Stimulated activated naive CD8-positive, alpha-beta T cell treated with anti-CD3 and anti-CD28 coated beads, Interleukin-15, amount 100 ng/mL, for 72 hours (primary cell): ENCODE measurements at regions not wholly inside any gene's neighbourhood (a gene's known extent, or its start where the extent isn't known, plus 50 kb on each side); places are given as distances from the start of the nearest gene placed in this dataset.
A peak's percentile ranks its signal among the peaks of the same experiment; 100 is the strongest.

Experiments
- ATAC-seq: fragments of 150-1000 bp; cut with Tn5 transposase; 2 replicates; pipeline ENCODE4 v1.10.0; 2021; ENCODE audit warnings: mild to moderate bottlenecking, moderate library complexity
- DNase-seq, 2 donors: peaks; one replicate each; pipeline ENCODE4 v3.0.0; 2021 to 2022
- H3K27ac Mint-ChIP-seq, 2 donors: one replicate each; pipeline ENCODE4 v1.8.0; 2022; ENCODE audit warnings: mild to moderate bottlenecking in 2 of 2, mixed read lengths in 2 of 2, moderate library complexity in 2 of 2
- H3K27me3 Mint-ChIP-seq: one replicate; pipeline ENCODE4 v1.8.0; 2022; ENCODE audit warnings: mixed read lengths
- H3K4me1 Mint-ChIP-seq: one replicate; pipeline ENCODE4 v1.8.0; 2022; ENCODE audit warnings: mild to moderate bottlenecking, mixed read lengths
- H3K4me3 Mint-ChIP-seq, 2 donors: one replicate each; pipeline ENCODE4 v1.8.0; 2022; ENCODE audit warnings: mild to moderate bottlenecking in 2 of 2, mixed read lengths in 2 of 2, moderate library complexity in 1 of 2
- H3K9me3 Mint-ChIP-seq, 2 donors: one replicate each; pipeline ENCODE4 v1.8.0; 2022; ENCODE audit warnings: mixed read lengths in 2 of 2

- H3K4me3 Mint-ChIP-seq = no peak overlapping the region
- ATAC-seq = no peak
- H3K4me1 Mint-ChIP-seq = no peaks in the 10 kb centered on the region
These were observed 78.5 kb downstream of the MCFD2 start for GRCh38 chr2:46837112-46837454.

DNA sequence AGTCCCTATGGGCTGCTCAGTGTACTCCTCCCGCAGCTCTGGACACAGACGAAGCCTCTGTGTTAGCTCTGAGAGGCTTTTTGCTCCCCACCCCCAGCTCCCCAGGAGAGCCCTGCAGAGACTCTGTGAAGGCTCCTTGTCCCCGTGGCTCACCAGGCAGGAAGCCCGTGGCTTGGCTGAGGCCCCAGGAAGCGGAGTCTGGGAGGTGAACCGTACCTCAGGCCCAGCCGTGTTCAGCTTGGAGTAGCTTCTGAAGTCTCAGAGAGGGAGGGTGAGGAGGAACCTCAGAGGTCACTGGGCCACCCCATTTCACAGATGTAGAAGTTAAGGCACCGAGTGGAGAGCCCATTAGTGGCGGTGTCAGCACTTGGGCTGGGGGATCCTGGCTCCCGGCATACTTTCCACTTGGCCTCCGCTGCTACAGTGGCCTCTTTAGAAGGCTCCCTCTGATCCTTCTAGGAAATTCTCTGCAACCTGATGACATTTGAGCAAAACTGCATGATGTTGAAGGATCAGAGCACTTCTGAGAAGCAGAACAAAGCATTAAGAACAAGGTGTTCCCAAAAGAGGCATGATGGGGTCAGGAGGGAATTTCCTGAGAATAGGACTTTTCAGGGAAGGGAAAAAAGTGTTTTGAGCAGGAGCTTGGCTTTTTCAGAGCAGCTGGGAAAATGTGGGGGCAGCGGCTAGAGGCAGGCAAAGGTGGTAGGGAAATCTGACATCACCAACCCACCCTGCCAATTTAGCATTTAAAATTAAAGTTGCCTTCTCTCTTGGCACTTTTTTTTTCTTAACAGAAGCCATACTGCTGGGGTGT is 79.1 kb downstream of the MCFD2 start:
- H3K4me3 Mint-ChIP-seq = no peak overlapping the region
- peaks cover 0 to 6% of the 10 kb centered on the region in 2 donors for H3K9me3 Mint-ChIP-seq
- no peak overlapping the region for H3K27ac Mint-ChIP-seq
- ATAC-seq = no peak
- H3K4me1 Mint-ChIP-seq = no peaks in the 10 kb centered on the region
- DNase-seq = no peak
- H3K27me3 Mint-ChIP-seq = peaks cover 6% of the 10 kb centered on the region

More at GRCh38 chr2:46837112-46837454, 78.5 kb downstream of the MCFD2 start:
- peaks cover 0 to 6% of the 10 kb centered on the region in 2 donors for H3K9me3 Mint-ChIP-seq
- peaks cover 6% of the 10 kb centered on the region for H3K27me3 Mint-ChIP-seq
- H3K27ac Mint-ChIP-seq = no peak overlapping the region
- DNase-seq = no peak

- ATAC-seq (no peak), DNase-seq (no peak)
- peaks cover 0 to 6% of the 10 kb centered on the region in 2 donors for H3K9me3 Mint-ChIP-seq
- no peak overlapping the region for H3K27ac Mint-ChIP-seq
- H3K4me1 Mint-ChIP-seq = no peaks in the 10 kb centered on the region
- no peak overlapping the region for H3K4me3 Mint-ChIP-seq
- H3K27me3 Mint-ChIP-seq = peaks cover 3% of the 10 kb centered on the region
These were observed 80.1 kb downstream of the MCFD2 start for GRCh38 chr2:46835520-46835919.

- DNase-seq = no peak
- Mint-ChIP-seq H3K4me1 (no peaks in the 10 kb centered on the region), H3K27ac (no peak overlapping the region), H3K9me3 (peaks cover 0 to 9% of the 10 kb centered on the region in 2 donors), H3K27me3 (no peaks in the 10 kb centered on the region), H3K4me3 (no peak overlapping the region)
- ATAC-seq = no peak
These were observed 83.1 kb downstream of the MCFD2 start for GRCh38 chr2:46832543-46832942.

- ATAC-seq (no peak), DNase-seq (no peak)
- Mint-ChIP-seq H3K4me1 (no peaks in the 10 kb centered on the region), H3K27ac (no peak overlapping the region), H3K4me3 (no peak overlapping the region), H3K9me3 (peaks cover 0 to 9% of the 10 kb centered on the region in 2 donors), H3K27me3 (no peaks in the 10 kb centered on the region)
These were observed 83.7 kb downstream of the MCFD2 start for GRCh38 chr2:46831869-46832265.

GRCh38 chr2:46831051-46831868 is 84.3 kb downstream of the MCFD2 start:
- peaks cover 0 to 9% of the 10 kb centered on the region in 2 donors for H3K9me3 Mint-ChIP-seq
- ATAC-seq (no peak), DNase-seq (no peak)
- H3K27me3 Mint-ChIP-seq = no peaks in the 10 kb centered on the region
- peak overlapping the region in 1 of 2 donors; percentile 8 for H3K27ac Mint-ChIP-seq
- no peaks in the 10 kb centered on the region for H3K4me1 Mint-ChIP-seq
- no peak overlapping the region for H3K4me3 Mint-ChIP-seq

DNA sequence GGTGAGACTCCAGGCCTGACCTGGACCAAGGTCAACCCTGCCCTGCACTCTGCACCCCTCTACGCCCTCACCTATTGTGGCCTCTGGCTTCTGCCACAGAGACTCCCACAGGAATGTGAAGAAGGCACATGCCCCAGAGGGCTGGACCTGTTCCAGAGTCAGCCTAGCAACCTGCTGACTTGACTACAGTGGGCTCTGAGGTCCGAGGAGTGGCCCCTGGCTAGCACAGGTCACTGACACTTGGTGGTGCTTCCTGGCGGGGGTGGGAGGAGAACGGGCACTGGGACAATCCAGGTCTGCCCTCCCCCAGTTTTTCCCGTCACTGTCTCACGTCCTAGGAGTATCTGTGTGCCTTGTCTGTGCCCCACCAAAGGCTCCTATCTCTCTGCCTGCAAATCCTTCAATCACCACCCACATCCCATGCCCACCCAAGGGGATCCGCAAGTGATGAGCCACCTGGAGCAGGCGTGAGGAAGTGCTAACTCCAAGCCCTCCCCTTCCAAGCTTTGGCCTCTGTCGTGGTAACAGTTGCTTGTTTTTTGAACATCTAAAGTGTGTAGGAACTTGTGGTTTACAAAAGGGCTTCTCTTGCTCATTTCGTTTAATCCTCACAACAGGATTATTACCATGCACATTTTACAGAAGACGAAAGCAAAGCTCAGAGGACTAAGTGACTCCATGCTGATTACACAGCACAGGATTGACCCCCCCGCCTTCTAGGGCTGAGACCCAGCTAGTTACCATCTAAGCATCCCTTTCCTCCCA is 86.2 kb downstream of the MCFD2 start:
- Mint-ChIP-seq H3K4me3 (no peak overlapping the region), H3K9me3 (peaks cover 0 to 9% of the 10 kb centered on the region in 2 donors), H3K27ac (no peak overlapping the region), H3K4me1 (no peaks in the 10 kb centered on the region), H3K27me3 (no peaks in the 10 kb centered on the region)
- no peak for DNase-seq
- no peak for ATAC-seq

DNA sequence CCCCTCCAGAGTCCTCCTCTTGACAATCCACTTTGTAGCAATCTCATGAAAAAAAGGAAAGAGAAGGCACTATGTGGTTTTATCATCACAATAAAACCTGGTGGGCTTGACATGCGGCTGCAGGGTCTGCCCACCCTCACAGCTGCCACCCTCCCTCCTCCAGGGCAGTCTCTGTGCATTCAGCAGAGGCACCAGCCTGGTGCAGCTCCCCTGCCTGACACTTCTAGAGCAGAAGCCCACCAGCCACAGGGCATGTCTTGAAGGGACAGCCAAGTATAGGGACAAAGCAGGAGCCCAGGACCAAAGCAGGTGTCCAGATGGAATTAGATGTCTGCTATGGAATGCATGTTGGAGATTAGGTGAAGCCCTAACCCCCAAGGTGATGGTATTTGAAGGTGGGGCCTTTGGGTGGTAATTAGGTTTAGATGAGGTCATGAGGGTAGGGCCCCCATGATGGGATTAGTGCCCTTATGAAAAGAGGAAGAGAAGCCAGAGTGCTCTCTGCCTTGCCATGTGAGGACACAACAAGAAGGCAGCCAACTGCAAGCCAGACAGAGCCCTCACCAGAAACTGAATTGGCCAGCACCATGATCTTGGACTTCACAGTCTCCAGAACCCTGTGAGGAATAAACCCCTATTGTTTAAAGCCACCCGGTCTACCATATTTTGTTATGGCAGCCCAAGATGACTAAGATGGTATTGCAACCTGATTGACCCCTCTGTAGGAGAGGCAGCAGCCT is 86.9 kb downstream of the MCFD2 start:
- Mint-ChIP-seq H3K4me3 (no peak overlapping the region), H3K27me3 (no peaks in the 10 kb centered on the region)
- ATAC-seq = no peak

DNA sequence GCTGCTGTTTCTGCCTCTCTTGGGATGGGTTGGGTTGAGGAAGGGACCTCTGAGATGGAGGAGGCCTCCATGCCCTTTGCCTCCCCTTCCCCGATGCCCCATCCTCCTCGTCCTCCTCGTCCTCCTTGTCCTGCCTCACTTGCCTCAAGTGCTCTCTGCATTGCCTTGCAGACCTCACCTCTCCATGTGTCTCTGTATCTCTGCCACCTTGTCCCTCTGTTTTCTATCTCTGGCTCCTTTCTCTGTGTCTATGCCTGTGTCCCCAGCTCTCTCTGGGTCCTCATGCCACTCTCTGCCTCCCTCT is 87.5 kb downstream of the MCFD2 start:
- Mint-ChIP-seq H3K4me3 (no peak overlapping the region), H3K27ac (no peak overlapping the region), H3K9me3 (peaks cover 0 to 7% of the 10 kb centered on the region in 2 donors), H3K4me1 (no peaks in the 10 kb centered on the region), H3K27me3 (no peaks in the 10 kb centered on the region)
- DNase-seq = no peak
- ATAC-seq = no peak

More for the DNA sequence above, 86.9 kb downstream of the MCFD2 start:
- Mint-ChIP-seq H3K9me3 (peaks cover 0 to 9% of the 10 kb centered on the region in 2 donors), H3K4me1 (no peaks in the 10 kb centered on the region), H3K27ac (no peak overlapping the region)
- DNase-seq = no peak

- no peak overlapping the region for H3K4me3 Mint-ChIP-seq
- no peaks in the 10 kb centered on the region for H3K27me3 Mint-ChIP-seq
- DNase-seq (no peak), ATAC-seq (no peak)
- peaks cover 0 to 3% of the 10 kb centered on the region in 2 donors for H3K9me3 Mint-ChIP-seq
- no peaks in the 10 kb centered on the region for H3K4me1 Mint-ChIP-seq
- H3K27ac Mint-ChIP-seq = no peak overlapping the region
These were observed 88.1 kb downstream of the MCFD2 start for GRCh38 chr2:46827274-46828134.

DNA sequence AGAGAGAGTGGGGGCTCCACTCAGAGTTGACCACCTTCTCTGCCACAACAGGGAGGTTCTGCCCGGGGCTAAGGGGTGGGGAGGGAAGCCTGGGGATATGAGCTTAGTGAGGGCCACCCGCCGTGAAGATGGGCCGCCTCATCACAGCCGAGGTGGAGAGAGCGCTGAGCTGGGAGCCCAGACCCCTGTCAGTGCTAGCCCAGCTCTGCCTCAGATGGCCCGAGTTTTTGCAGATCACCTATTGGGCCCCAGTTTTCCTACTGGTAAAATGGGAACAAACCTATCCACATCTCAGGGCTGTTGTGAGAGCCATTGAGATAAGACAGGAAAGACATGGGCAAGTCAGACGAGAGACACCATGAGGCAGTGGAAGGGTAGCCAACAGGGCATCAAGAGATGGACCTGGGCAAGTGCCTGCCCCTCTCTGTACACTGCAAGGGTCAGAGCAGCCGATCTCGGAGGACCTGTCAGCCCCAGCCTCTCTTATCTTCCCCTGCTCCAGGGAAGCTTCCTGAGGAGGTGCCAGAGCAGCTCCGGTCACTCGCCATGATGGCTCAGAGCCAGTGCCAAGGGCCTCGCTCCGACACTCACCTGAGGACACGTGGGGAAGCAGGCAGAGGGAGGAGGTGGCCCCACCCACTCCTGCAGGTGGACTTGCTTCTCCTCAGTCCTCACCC is 88.9 kb downstream of the MCFD2 start:
- no peaks in the 10 kb centered on the region for H3K4me1 Mint-ChIP-seq
- no peak overlapping the region for H3K27ac Mint-ChIP-seq
- no peak overlapping the region for H3K4me3 Mint-ChIP-seq
- peaks cover 0 to 3% of the 10 kb centered on the region in 2 donors for H3K9me3 Mint-ChIP-seq
- ATAC-seq (no peak), DNase-seq (no peak)
- H3K27me3 Mint-ChIP-seq = no peaks in the 10 kb centered on the region

DNA sequence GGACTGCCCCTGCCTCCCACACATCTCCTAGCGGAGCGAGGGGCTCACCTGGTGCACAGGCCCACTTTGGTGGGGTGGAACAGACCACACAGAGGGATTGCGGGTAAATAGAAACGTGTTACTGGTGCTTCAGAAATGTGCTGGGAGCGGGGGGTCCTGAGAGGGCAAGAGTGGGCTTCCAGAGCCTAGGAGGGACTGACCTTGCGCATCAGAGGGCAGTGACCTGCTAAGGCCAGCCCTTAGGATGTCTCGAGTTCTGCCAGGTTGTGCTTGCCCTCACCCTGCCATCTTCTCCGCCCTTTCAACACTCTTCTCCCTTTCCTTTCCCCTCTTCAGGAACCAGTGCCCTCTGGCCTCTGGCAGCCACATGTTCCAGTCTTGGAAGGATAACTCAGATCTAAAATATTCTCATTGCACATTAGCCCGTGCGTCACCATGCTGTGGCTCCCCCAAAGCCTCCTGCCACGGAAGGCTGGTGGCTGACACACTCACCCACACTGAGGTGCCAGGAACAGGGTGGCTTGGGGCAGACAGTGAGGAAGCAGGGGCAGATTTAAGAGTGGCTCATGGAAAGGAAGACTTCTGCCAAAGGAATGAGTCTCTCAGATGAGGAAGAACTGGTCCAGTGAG is 89.6 kb downstream of the MCFD2 start:
- Mint-ChIP-seq H3K4me1 (no peaks in the 10 kb centered on the region), H3K27me3 (no peaks in the 10 kb centered on the region), H3K4me3 (no peak overlapping the region), H3K9me3 (peaks cover 0 to 3% of the 10 kb centered on the region in 2 donors), H3K27ac (no peak overlapping the region)
- ATAC-seq (no peak), DNase-seq (no peak)

DNA sequence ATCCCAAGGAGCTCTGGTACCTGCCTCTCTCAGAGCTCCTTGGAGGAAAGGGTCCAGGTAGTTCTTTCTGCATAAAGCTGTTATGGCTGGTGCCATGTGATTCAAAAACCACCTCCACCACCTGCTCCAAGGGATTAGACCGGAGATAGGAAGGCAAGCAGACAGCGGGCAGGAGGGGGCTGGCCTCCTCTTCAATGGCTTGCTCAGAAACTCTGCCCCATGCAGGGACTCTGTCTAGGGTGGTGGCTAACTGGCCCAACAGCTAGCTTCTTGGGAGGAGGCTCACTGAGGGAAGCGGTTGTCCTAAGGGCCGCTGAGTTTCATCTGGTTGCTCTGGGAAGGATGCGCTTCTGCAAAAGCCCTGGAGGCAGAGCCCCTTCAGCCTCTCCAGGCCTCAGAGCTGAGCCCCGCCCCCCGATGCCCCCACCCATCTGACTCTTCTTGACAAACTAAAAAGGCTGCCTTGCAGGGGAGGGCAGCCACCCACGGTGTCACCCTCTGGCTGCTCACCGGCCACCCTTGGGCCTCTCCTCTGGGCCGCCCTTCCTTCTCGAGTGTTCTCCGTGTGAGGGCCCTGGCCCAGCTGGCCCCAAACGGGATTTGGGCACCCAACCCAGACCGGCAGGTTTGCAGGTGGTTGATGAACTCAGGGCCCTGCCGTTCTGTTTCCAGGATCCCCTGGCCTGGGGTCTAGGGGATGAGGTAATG is 90.2 kb downstream of the MCFD2 start:
- H3K4me3 Mint-ChIP-seq = no peak overlapping the region
- H3K4me1 Mint-ChIP-seq = no peaks in the 10 kb centered on the region
- no peaks in the 10 kb centered on the region for H3K27me3 Mint-ChIP-seq
- no peak for ATAC-seq
- peaks cover 0 to 3% of the 10 kb centered on the region in 2 donors for H3K9me3 Mint-ChIP-seq
- H3K27ac Mint-ChIP-seq = peak overlapping the region in 1 of 2 donors; percentile 72
- DNase-seq = no peak
